Activated CD8-positive, alpha-beta memory T cell treated with anti-CD3 and anti-CD28 coated beads for 36 hours (primary cell): ENCODE measurements at regions not wholly inside any gene's neighbourhood (a gene's known extent, or its start where the extent isn't known, plus 50 kb on each side); places are given as distances from the start of the nearest gene placed in this dataset.

Experiments
- CTCF ChIA-PET: fragments of 350-600 bp; sonication (Branson Sonifier 250); formaldehyde crosslinking; loops from one replicate; lab custom pipeline; 2021; ENCODE audit warnings: antibody characterized with exemption; lab: Charles Lee
- POLR2A ChIA-PET: fragments of 350-600 bp; sonication (Branson Sonifier 250); formaldehyde crosslinking; loops from one replicate; lab custom pipeline; 2021; ENCODE audit warnings: antibody characterized with exemption; lab: Charles Lee

- CTCF ChIA-PET: no interaction called here
- POLR2A ChIA-PET: no interaction called here
Measured at GRCh38 chr3:117936159-117936558, 1098.5 kb downstream of the IGSF11 start.

- POLR2A ChIA-PET: no interaction called here
- CTCF ChIA-PET: no interaction called here
Measured at GRCh38 chr3:117938974-117939373, 1095.7 kb downstream of the IGSF11 start.

GRCh38 chr3:117939425-117940027 is 1095.1 kb downstream of the IGSF11 start:
- CTCF ChIA-PET: no interaction called here

GRCh38 chr3:117941015-117941414 is 1093.6 kb downstream of the IGSF11 start:
- ChIA-PET POLR2A (no interaction called here), CTCF (no interaction called here)

More at GRCh38 chr3:117939425-117940027, 1095.1 kb downstream of the IGSF11 start:
- POLR2A ChIA-PET: no interaction called here

GRCh38 chr3:117941756-117942155 is 1092.9 kb downstream of the IGSF11 start:
- CTCF ChIA-PET: no interaction called here

GRCh38 chr3:117954131-117954530 is 1080.5 kb downstream of the IGSF11 start:
- ChIA-PET POLR2A (no interaction called here), CTCF (no interaction called here)

More at GRCh38 chr3:117941756-117942155, 1092.9 kb downstream of the IGSF11 start:
- POLR2A ChIA-PET: no interaction called here

GRCh38 chr3:117955196-117955595 is 1079.5 kb downstream of the IGSF11 start:
- ChIA-PET POLR2A (no interaction called here), CTCF (no interaction called here)

- POLR2A ChIA-PET: no interaction called here
Measured at GRCh38 chr3:117958027-117958426, 1076.6 kb downstream of the IGSF11 start.

GRCh38 chr3:117962750-117963149 is 1071.9 kb downstream of the IGSF11 start:
- ChIA-PET CTCF (no interaction called here), POLR2A (no interaction called here)

More at GRCh38 chr3:117958027-117958426, 1076.6 kb downstream of the IGSF11 start:
- CTCF ChIA-PET: no interaction called here

- CTCF ChIA-PET: no interaction called here
- POLR2A ChIA-PET: no interaction called here
Measured at GRCh38 chr3:117963858-117964257, 1070.8 kb downstream of the IGSF11 start.

- ChIA-PET CTCF (no interaction called here), POLR2A (no interaction called here)
Measured at GRCh38 chr3:117964814-117965213, 1069.8 kb downstream of the IGSF11 start.

- CTCF ChIA-PET: no interaction called here
- POLR2A ChIA-PET: no interaction called here
Measured at GRCh38 chr3:117977504-117978228, 1057.0 kb downstream of the IGSF11 start.

- CTCF ChIA-PET: no interaction called here
Measured at GRCh38 chr3:117979466-117979865, 1055.2 kb downstream of the IGSF11 start.

GRCh38 chr3:117987256-117987655 is 1047.4 kb downstream of the IGSF11 start:
- POLR2A ChIA-PET: no interaction called here
- CTCF ChIA-PET: no interaction called here

More at GRCh38 chr3:117979466-117979865, 1055.2 kb downstream of the IGSF11 start:
- POLR2A ChIA-PET: no interaction called here

GRCh38 chr3:117989982-117990381 is 1044.7 kb downstream of the IGSF11 start:
- CTCF ChIA-PET: interaction anchor here (1.1 kb wide), 1 partner anchor 18 kb away, joined by 3 read pairs; no protein-coding TSS in a partner anchor
- POLR2A ChIA-PET: no interaction called here

GRCh38 chr3:117990627-117991026 is 1044.0 kb downstream of the IGSF11 start:
- ChIA-PET CTCF (interaction anchor here (1.1 kb wide), 1 partner anchor 19 kb away, joined by 3 read pairs; no protein-coding TSS in a partner anchor), POLR2A (no interaction called here)

GRCh38 chr3:117995842-117996437 is 1038.7 kb downstream of the IGSF11 start:
- ChIA-PET CTCF (no interaction called here), POLR2A (no interaction called here)

GRCh38 chr3:117997201-117998049 is 1037.2 kb downstream of the IGSF11 start:
- POLR2A ChIA-PET: no interaction called here
- CTCF ChIA-PET: no interaction called here

- CTCF ChIA-PET: no interaction called here
- POLR2A ChIA-PET: no interaction called here
Measured at GRCh38 chr3:117998071-117998470, 1036.6 kb downstream of the IGSF11 start.

GRCh38 chr3:118000219-118000618 is 1034.4 kb downstream of the IGSF11 start:
- POLR2A ChIA-PET: no interaction called here

More at GRCh38 chr3:118000219-118000618, 1034.4 kb downstream of the IGSF11 start:
- CTCF ChIA-PET: no interaction called here
